Neural progenitor cell (in vitro differentiated cells): ENCODE measurements at regions not wholly inside any gene's neighbourhood (a gene's known extent, or its start where the extent isn't known, plus 50 kb on each side); places are given as distances from the start of the nearest gene placed in this dataset.

Source experiments
- EZH2 ChIP-seq: fragments of 200-600 bp; sonication (generic); IDR thresholded peaks from 2 replicates; pipeline ENCODE4 v1.6.1; 2017; ENCODE audit warnings: antibody characterized with exemption, mild to moderate bottlenecking, moderate library complexity
- TF ChIP-seq, protein P1 (sequence below): fragments of 200-600 bp; sonication (generic); IDR thresholded peaks from 2 replicates; pipeline ENCODE4 v1.5.1; 2017; ENCODE audit warnings: antibody characterized with exemption, mild to moderate bottlenecking

GRCh38 chr2:65598264-65598663, 165.9 kb upstream of the SPRED2 start:
- TF ChIP-seq, protein P1, sequence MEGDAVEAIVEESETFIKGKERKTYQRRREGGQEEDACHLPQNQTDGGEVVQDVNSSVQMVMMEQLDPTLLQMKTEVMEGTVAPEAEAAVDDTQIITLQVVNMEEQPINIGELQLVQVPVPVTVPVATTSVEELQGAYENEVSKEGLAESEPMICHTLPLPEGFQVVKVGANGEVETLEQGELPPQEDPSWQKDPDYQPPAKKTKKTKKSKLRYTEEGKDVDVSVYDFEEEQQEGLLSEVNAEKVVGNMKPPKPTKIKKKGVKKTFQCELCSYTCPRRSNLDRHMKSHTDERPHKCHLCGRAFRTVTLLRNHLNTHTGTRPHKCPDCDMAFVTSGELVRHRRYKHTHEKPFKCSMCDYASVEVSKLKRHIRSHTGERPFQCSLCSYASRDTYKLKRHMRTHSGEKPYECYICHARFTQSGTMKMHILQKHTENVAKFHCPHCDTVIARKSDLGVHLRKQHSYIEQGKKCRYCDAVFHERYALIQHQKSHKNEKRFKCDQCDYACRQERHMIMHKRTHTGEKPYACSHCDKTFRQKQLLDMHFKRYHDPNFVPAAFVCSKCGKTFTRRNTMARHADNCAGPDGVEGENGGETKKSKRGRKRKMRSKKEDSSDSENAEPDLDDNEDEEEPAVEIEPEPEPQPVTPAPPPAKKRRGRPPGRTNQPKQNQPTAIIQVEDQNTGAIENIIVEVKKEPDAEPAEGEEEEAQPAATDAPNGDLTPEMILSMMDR = no peak
- no peak for TF ChIP-seq EZH2
